Endothelial cell (in vitro differentiated cells): ENCODE measurements at regions not wholly inside any gene's neighbourhood (a gene's known extent, or its start where the extent isn't known, plus 50 kb on each side); places are given as distances from the start of the nearest gene placed in this dataset.

Experiments
- DNase-seq: peaks from one replicate; pipeline ENCODE4 v3.0.0; 2021; ENCODE audit warnings: low spot score
- H3K27ac Mint-ChIP-seq: one replicate; pipeline ENCODE4 v1.8.0; 2021; ENCODE audit warnings: mixed read lengths, inconsistent platforms; ENCODE audit not compliant: unreplicated experiment
- H3K27me3 Mint-ChIP-seq: one replicate; pipeline ENCODE4 v1.8.0; 2021; ENCODE audit warnings: mild to moderate bottlenecking, moderate library complexity, mixed read lengths, inconsistent platforms; ENCODE audit not compliant: unreplicated experiment
- H3K36me3 Mint-ChIP-seq: one replicate; pipeline ENCODE4 v1.8.0; 2021; ENCODE audit warnings: mild to moderate bottlenecking, low read depth, mixed read lengths, inconsistent platforms; ENCODE audit not compliant: unreplicated experiment
- H3K4me1 Mint-ChIP-seq: one replicate; pipeline ENCODE4 v1.8.0; 2021; ENCODE audit warnings: mild to moderate bottlenecking, mixed read lengths, inconsistent platforms; ENCODE audit not compliant: unreplicated experiment
- H3K4me3 Mint-ChIP-seq: one replicate; pipeline ENCODE4 v1.8.0; 2021; ENCODE audit warnings: mild to moderate bottlenecking, mixed read lengths, inconsistent platforms; ENCODE audit not compliant: unreplicated experiment
- H3K9me3 Mint-ChIP-seq: one replicate; pipeline ENCODE4 v1.8.0; 2021; ENCODE audit warnings: mixed read lengths, inconsistent platforms; ENCODE audit not compliant: unreplicated experiment
- CTCF ChIP-seq: fragments of 200-600 bp; sonication (generic); IDR thresholded peaks from one replicate; pipeline ENCODE4 v1.5.0; 2021; ENCODE audit warnings: antibody characterized with exemption; ENCODE audit not compliant: unreplicated experiment

DNA sequence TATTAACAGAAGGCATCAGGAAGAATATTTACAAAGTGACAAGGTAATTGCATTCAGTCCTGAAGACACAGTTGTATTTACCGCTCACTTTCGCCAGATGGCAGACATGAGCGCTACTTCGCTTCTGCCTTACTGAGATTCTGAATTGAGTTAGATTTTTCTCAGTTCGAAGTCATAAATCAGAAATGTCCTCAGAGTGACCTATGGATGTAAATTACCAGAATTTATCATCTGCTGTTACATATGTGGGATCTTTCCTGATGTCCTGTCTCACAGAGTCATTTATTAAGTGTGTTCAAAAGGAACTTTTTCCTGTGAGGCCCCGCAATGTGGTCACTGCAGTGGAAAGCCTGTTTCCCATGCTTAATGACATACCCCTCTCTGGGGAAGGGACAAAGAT is 97.3 kb upstream of the DCLK2 start:
- peaks cover 8% of the 10 kb centered on the region for H3K4me1 Mint-ChIP-seq
- H3K4me3 Mint-ChIP-seq, result no peak overlapping the region
- H3K36me3 Mint-ChIP-seq, result no peaks in the 10 kb centered on the region
- no peak overlapping the region for H3K27ac Mint-ChIP-seq
- peak; percentile 67 for DNase-seq
- H3K9me3 Mint-ChIP-seq, result no peaks in the 10 kb centered on the region
- TF ChIP-seq CTCF, result peak; percentile 81
- H3K27me3 Mint-ChIP-seq, result peaks cover 8% of the 10 kb centered on the region

- TF ChIP-seq CTCF, result no peak
- no peak overlapping the region for H3K4me3 Mint-ChIP-seq
- no peaks in the 10 kb centered on the region for H3K36me3 Mint-ChIP-seq
- no peak for DNase-seq
- H3K27me3 Mint-ChIP-seq, result peaks cover 4% of the 10 kb centered on the region
- no peak overlapping the region for H3K27ac Mint-ChIP-seq
- H3K4me1 Mint-ChIP-seq, result peaks cover 28% of the 10 kb centered on the region
- no peaks in the 10 kb centered on the region for H3K9me3 Mint-ChIP-seq
Observed at GRCh38 chr4:149983401-149983800, 94.8 kb upstream of the DCLK2 start.

- H3K36me3 Mint-ChIP-seq, result no peaks in the 10 kb centered on the region
- H3K27me3 Mint-ChIP-seq, result peaks cover 4% of the 10 kb centered on the region
- no peak overlapping the region for H3K27ac Mint-ChIP-seq
- peaks cover 28% of the 10 kb centered on the region for H3K4me1 Mint-ChIP-seq
- H3K9me3 Mint-ChIP-seq, result no peaks in the 10 kb centered on the region
- no peak for DNase-seq
- no peak for TF ChIP-seq CTCF
- no peak overlapping the region for H3K4me3 Mint-ChIP-seq
Observed at GRCh38 chr4:149983931-149984330, 94.3 kb upstream of the DCLK2 start.

- Mint-ChIP-seq H3K9me3 (no peaks in the 10 kb centered on the region), H3K4me1 (peaks cover 28% of the 10 kb centered on the region), H3K27me3 (peaks cover 4% of the 10 kb centered on the region), H3K27ac (no peak overlapping the region), H3K36me3 (no peaks in the 10 kb centered on the region), H3K4me3 (no peak overlapping the region)
- no peak for TF ChIP-seq CTCF
- no peak for DNase-seq
Observed at GRCh38 chr4:149985981-149986380, 92.3 kb upstream of the DCLK2 start.

- Mint-ChIP-seq H3K36me3 (no peaks in the 10 kb centered on the region), H3K9me3 (no peaks in the 10 kb centered on the region), H3K27me3 (peaks cover under 1% of the 10 kb centered on the region), H3K4me3 (no peak overlapping the region), H3K4me1 (peaks cover 28% of the 10 kb centered on the region), H3K27ac (no peak overlapping the region)
- no peak for TF ChIP-seq CTCF
- no peak for DNase-seq
Observed at GRCh38 chr4:149986917-149987316, 91.3 kb upstream of the DCLK2 start.
